ENCODE measurements at regions not wholly inside any gene's neighbourhood (a gene's known extent, or its start where the extent isn't known, plus 50 kb on each side); places are given as distances from the start of the nearest gene placed in this dataset.

DNA sequence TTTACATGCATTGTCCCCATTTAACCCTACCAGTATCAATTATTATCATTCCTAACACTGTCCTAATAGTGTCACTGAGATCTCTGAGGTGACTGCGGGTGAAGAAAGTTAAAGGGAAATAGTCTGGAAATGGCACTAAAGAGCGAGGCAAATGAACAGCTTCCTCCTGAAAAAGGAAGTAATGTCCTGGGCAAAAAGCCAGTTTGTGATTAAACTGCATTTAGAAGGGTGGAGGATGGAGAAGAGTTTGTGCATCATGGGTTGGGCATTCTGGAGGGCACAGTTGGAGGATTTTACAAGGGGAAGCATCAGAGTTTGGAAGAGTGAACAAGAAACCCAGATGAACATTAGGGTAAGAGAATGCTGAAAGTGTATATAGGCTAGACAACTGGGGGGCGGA lies 60.5 kb upstream of the SLC25A4 start:
- TF ChIP-seq EZH2 (IDR thresholded peaks at IDR 0.05; ENCODE audit: low read length, missing control alignments) = no peak
- TF ChIP-seq, protein P1, sequence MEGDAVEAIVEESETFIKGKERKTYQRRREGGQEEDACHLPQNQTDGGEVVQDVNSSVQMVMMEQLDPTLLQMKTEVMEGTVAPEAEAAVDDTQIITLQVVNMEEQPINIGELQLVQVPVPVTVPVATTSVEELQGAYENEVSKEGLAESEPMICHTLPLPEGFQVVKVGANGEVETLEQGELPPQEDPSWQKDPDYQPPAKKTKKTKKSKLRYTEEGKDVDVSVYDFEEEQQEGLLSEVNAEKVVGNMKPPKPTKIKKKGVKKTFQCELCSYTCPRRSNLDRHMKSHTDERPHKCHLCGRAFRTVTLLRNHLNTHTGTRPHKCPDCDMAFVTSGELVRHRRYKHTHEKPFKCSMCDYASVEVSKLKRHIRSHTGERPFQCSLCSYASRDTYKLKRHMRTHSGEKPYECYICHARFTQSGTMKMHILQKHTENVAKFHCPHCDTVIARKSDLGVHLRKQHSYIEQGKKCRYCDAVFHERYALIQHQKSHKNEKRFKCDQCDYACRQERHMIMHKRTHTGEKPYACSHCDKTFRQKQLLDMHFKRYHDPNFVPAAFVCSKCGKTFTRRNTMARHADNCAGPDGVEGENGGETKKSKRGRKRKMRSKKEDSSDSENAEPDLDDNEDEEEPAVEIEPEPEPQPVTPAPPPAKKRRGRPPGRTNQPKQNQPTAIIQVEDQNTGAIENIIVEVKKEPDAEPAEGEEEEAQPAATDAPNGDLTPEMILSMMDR (conservative IDR thresholded peaks at IDR 0.05 in 1 of 2, IDR thresholded peaks at IDR 0.05 in 1 of 2; ENCODE audit: low read depth in 1 of 2, low read length in 2 of 2) = no peak
- Histone ChIP-seq H3K4me1 (ENCODE audit: control insufficient read depth, extremely low read depth, insufficient read depth, low read length) (no peaks in the 10 kb centered on the region), H3K4me3 (replicated peaks in 1 of 4; ENCODE audit: control extremely low read depth in 1 of 4, insufficient read depth in 1 of 4, low read depth in 3 of 4, low read length in 4 of 4) (no peak overlapping the region), H3K27ac (ENCODE audit: insufficient read depth, low read length) (no peak overlapping the region), H3K9me3 (ENCODE audit: control insufficient read depth, insufficient read depth, low read depth, low read length) (no peaks in the 10 kb centered on the region), H2AFZ (ENCODE audit: low read length) (no peak overlapping the region), H3K36me3 (ENCODE audit: control insufficient read depth, insufficient read depth, low read length) (no peaks in the 10 kb centered on the region), H3K9ac (ENCODE audit: insufficient read depth, low read length) (no peak overlapping the region), H3K27me3 (ENCODE audit: control insufficient read depth, insufficient read depth, low read length) (no peaks in the 10 kb centered on the region), H3K79me2 (ENCODE audit: control insufficient read depth, insufficient read depth, low read length) (no peaks in the 10 kb centered on the region), H3K4me2 (ENCODE audit: extremely low read depth, insufficient read depth, low read length) (no peak overlapping the region), H4K20me1 (ENCODE audit: control insufficient read depth, extremely low read depth, insufficient read depth, low read length) (peaks cover 3% of the 10 kb centered on the region)
- DNase-seq (ENCODE audit: low read depth in 2 of 2) = peak in 1 of 2 donors; percentile 9

DNA sequence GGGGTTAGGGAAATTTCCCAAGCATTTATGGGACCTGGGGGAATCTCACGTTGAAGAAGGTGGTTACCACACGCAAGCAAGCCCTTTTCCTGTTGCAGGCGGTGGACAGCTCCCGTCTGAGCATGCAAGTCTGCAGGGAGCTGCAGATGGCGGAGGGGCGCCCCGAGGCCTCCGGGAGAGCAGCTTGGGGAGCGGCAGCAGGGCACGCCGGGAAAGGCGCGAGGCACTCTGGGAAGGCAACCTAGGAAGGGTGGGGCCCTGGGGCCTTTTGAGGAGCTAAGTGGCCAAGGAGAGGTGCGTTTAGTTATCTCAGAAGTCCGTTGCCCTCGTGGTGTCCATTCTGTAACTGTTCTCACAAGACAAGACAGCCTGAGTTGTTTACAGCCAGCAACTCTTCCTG lies 57.0 kb upstream of the SLC25A4 start:
- Histone ChIP-seq H3K36me3 (ENCODE audit: control insufficient read depth, insufficient read depth, low read length) (no peaks in the 10 kb centered on the region), H2AFZ (ENCODE audit: low read length) (no peak overlapping the region), H3K4me1 (ENCODE audit: control insufficient read depth, extremely low read depth, insufficient read depth, low read length) (no peaks in the 10 kb centered on the region), H3K79me2 (ENCODE audit: control insufficient read depth, insufficient read depth, low read length) (no peaks in the 10 kb centered on the region), H4K20me1 (ENCODE audit: control insufficient read depth, extremely low read depth, insufficient read depth, low read length) (no peaks in the 10 kb centered on the region), H3K9me3 (ENCODE audit: control insufficient read depth, insufficient read depth, low read depth, low read length) (no peaks in the 10 kb centered on the region), H3K4me3 (replicated peaks in 1 of 4; ENCODE audit: control extremely low read depth in 1 of 4, insufficient read depth in 1 of 4, low read depth in 3 of 4, low read length in 4 of 4) (no peak overlapping the region), H3K27ac (ENCODE audit: insufficient read depth, low read length) (no peak overlapping the region), H3K4me2 (ENCODE audit: extremely low read depth, insufficient read depth, low read length) (no peak overlapping the region), H3K9ac (ENCODE audit: insufficient read depth, low read length) (no peak overlapping the region), H3K27me3 (ENCODE audit: control insufficient read depth, insufficient read depth, low read length) (no peaks in the 10 kb centered on the region)
- no peak for DNase-seq (ENCODE audit: low read depth in 2 of 2)
- TF ChIP-seq EZH2 (IDR thresholded peaks at IDR 0.05; ENCODE audit: low read length, missing control alignments) = no peak
- TF ChIP-seq, protein P1 (conservative IDR thresholded peaks at IDR 0.05 in 1 of 2, IDR thresholded peaks at IDR 0.05 in 1 of 2; ENCODE audit: low read depth in 1 of 2, low read length in 2 of 2) = no peak

DNA sequence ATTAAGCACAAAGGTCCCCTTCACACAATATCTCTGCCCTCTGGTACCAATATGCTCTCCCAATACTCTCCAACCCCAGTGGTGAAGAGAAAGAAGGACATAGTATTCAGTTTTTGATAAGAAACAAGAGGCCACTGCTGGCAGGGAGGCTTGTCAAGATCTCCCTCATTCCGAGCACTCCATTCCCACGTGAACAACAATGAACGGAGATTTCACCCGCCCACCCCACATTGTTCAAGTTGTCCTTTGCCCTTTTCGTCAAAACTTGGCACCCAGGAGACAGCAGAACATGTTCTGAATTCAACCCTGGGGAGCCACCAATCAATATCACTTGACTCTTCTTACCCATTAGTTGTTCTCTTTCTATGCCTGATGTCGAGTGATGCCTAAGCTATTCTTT lies 54.2 kb upstream of the SLC25A4 start:
- Histone ChIP-seq H3K4me1 (ENCODE audit: control insufficient read depth, extremely low read depth, insufficient read depth, low read length) (no peaks in the 10 kb centered on the region), H3K27ac (ENCODE audit: insufficient read depth, low read length) (no peak overlapping the region), H3K4me2 (ENCODE audit: extremely low read depth, insufficient read depth, low read length) (no peak overlapping the region), H3K9ac (ENCODE audit: insufficient read depth, low read length) (no peak overlapping the region), H3K79me2 (ENCODE audit: control insufficient read depth, insufficient read depth, low read length) (no peaks in the 10 kb centered on the region), H3K4me3 (replicated peaks in 1 of 4; ENCODE audit: control extremely low read depth in 1 of 4, insufficient read depth in 1 of 4, low read depth in 3 of 4, low read length in 4 of 4) (no peak overlapping the region), H3K36me3 (ENCODE audit: control insufficient read depth, insufficient read depth, low read length) (no peaks in the 10 kb centered on the region), H3K9me3 (ENCODE audit: control insufficient read depth, insufficient read depth, low read depth, low read length) (no peaks in the 10 kb centered on the region), H2AFZ (ENCODE audit: low read length) (no peak overlapping the region), H4K20me1 (ENCODE audit: control insufficient read depth, extremely low read depth, insufficient read depth, low read length) (no peaks in the 10 kb centered on the region), H3K27me3 (ENCODE audit: control insufficient read depth, insufficient read depth, low read length) (no peaks in the 10 kb centered on the region)
- no peak for DNase-seq (ENCODE audit: low read depth in 2 of 2)
- TF ChIP-seq, protein P1 (conservative IDR thresholded peaks at IDR 0.05 in 1 of 2, IDR thresholded peaks at IDR 0.05 in 1 of 2; ENCODE audit: low read depth in 1 of 2, low read length in 2 of 2) = no peak
- TF ChIP-seq EZH2 (IDR thresholded peaks at IDR 0.05; ENCODE audit: low read length, missing control alignments) = no peak
